Body of pancreas (tissue), 4 donors: ENCODE measurements at regions not wholly inside any gene's neighbourhood (a gene's known extent, or its start where the extent isn't known, plus 50 kb on each side); places are given as distances from the start of the nearest gene placed in this dataset.

Experiments used
- POLR2A ChIP-seq, 3 donors: fragments of 450-650 bp; IDR thresholded peaks; one replicate each; pipeline ENCODE4 v1.6.1; 2016; ENCODE audit warnings: antibody characterized with exemption in 3 of 3, mild to moderate bottlenecking in 2 of 3
- TF ChIP-seq, protein P1 (sequence below), 7 experiments: fragments of 450-650 bp in 4 of 7; fragments of 200-600 bp in 3 of 7; sonication (generic) in 3 of 7; IDR thresholded peaks; one replicate each; pipeline ENCODE4 v1.5.1; 2016 to 2019; ENCODE audit warnings: antibody characterized with exemption in 7 of 7

- TF ChIP-seq POLR2A (IDR thresholded peaks at IDR 0.05), result no peak
- TF ChIP-seq, protein P1, sequence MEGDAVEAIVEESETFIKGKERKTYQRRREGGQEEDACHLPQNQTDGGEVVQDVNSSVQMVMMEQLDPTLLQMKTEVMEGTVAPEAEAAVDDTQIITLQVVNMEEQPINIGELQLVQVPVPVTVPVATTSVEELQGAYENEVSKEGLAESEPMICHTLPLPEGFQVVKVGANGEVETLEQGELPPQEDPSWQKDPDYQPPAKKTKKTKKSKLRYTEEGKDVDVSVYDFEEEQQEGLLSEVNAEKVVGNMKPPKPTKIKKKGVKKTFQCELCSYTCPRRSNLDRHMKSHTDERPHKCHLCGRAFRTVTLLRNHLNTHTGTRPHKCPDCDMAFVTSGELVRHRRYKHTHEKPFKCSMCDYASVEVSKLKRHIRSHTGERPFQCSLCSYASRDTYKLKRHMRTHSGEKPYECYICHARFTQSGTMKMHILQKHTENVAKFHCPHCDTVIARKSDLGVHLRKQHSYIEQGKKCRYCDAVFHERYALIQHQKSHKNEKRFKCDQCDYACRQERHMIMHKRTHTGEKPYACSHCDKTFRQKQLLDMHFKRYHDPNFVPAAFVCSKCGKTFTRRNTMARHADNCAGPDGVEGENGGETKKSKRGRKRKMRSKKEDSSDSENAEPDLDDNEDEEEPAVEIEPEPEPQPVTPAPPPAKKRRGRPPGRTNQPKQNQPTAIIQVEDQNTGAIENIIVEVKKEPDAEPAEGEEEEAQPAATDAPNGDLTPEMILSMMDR (IDR thresholded peaks at IDR 0.05), result no peak
Measured at GRCh38 chr21:31498985-31499384, 154.9 kb upstream of the TIAM1 start.
